DND-41 (cell line): ENCODE measurements at regions not wholly inside any gene's neighbourhood (a gene's known extent, or its start where the extent isn't known, plus 50 kb on each side); places are given as distances from the start of the nearest gene placed in this dataset.

Experiments
- CTCF ChIP-seq: IDR thresholded peaks from 2 replicates; pipeline ENCODE4 v1.5.1; 2012; ENCODE audit warnings: borderline replicate concordance, low read length, moderate library complexity, mild to moderate bottlenecking; ENCODE audit not compliant: poor library complexity, severe bottlenecking; ENCODE audit errors: extremely low read depth
- EZH2 ChIP-seq: IDR thresholded peaks from 3 replicates; pipeline ENCODE4 v1.6.1; 2012; ENCODE audit warnings: borderline replicate concordance, low read depth, mild to moderate bottlenecking, moderate library complexity, low read length, inconsistent platforms; ENCODE audit not compliant: severe bottlenecking

GRCh38 chr13:90401150-90401549 is 946.3 kb upstream of the MIR17HG start:
- no peak for TF ChIP-seq CTCF
- no peak for TF ChIP-seq EZH2
